GM12865 (cell line): ENCODE measurements at regions not wholly inside any gene's neighbourhood (a gene's known extent, or its start where the extent isn't known, plus 50 kb on each side); places are given as distances from the start of the nearest gene placed in this dataset.

Experiments
- DNase-seq: peaks from one replicate; pipeline ENCODE4 v3.0.0; 2010; ENCODE audit warnings: low read depth
- H3K4me3 ChIP-seq: 2 replicates; pipeline ENCODE4 v1.5.1; 2011; ENCODE audit warnings: mild to moderate bottlenecking, low read depth, low read length, control low read depth
- TF ChIP-seq, protein P1 (sequence below): IDR thresholded peaks from 2 replicates; pipeline ENCODE4 v1.5.1; 2011; ENCODE audit warnings: low read length, control low read depth, low read depth, inconsistent platforms; ENCODE audit not compliant: insufficient read depth; ENCODE audit errors: missing control alignments

DNA sequence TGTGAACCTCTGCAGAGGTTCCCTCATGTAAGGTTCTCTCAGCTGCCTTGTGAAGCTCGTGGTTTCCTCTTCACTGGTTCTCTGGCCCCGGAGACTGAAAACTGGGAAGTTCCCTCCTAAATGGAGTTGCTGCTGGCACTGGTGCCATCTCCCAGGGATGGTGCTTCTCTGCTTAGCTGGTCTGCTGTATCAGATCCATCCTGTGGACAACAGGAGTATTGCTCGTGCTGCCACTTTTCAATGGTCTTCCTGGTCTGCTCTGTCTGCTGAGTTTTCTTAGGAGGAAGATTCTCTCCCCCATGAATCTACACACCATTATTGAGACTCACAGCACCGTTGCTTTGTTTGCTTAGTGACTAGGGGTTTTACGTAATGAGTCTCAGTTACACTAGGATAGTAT is 247.8 kb downstream of the OTUD1 start:
- TF ChIP-seq, protein P1, sequence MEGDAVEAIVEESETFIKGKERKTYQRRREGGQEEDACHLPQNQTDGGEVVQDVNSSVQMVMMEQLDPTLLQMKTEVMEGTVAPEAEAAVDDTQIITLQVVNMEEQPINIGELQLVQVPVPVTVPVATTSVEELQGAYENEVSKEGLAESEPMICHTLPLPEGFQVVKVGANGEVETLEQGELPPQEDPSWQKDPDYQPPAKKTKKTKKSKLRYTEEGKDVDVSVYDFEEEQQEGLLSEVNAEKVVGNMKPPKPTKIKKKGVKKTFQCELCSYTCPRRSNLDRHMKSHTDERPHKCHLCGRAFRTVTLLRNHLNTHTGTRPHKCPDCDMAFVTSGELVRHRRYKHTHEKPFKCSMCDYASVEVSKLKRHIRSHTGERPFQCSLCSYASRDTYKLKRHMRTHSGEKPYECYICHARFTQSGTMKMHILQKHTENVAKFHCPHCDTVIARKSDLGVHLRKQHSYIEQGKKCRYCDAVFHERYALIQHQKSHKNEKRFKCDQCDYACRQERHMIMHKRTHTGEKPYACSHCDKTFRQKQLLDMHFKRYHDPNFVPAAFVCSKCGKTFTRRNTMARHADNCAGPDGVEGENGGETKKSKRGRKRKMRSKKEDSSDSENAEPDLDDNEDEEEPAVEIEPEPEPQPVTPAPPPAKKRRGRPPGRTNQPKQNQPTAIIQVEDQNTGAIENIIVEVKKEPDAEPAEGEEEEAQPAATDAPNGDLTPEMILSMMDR = no peak
- DNase-seq = no peak
- H3K4me3 ChIP-seq = no peak overlapping the region

DNA sequence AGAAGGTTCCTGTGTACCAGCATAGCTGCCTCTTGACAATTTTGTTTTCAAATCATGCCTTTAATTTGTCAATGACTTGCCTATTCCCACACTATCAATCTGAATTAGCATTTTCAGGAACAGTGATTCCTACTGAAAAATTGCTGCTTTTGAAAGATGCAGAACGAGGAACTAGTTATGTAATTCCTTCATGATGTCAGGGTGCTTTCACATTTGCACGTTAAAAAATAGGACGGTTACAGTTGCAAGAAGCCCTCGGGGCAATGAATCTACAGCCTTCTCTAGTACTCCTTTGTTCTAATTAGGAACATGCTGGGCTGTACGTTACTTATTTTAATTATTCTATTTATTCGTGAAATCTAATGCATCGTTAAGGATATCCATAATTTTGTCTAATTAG is 253.9 kb downstream of the OTUD1 start:
- no peak overlapping the region for H3K4me3 ChIP-seq
- DNase-seq = no peak
- TF ChIP-seq, protein P1 = no peak

DNA sequence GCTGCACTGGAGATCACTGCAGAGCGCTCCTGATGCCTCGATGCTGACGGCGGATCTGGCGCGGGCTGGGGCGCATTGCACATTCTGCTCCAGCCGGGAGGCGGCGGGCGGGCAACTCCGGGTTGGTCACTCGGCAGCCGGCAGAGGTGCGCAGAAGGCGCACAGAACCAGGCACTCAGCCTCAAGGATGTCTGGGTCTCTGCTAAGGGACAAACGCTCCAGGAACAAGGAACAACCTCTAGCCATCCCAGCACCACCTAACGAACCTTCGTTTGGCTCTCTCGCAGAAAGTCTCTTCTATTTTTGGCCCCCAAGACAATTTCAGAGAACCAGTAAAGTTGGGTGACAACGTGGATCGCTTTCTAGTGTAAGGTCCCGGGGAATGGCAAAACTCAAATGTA is 254.6 kb downstream of the OTUD1 start:
- no peak for DNase-seq
- TF ChIP-seq, protein P1 = no peak
- H3K4me3 ChIP-seq = no peak overlapping the region

DNA sequence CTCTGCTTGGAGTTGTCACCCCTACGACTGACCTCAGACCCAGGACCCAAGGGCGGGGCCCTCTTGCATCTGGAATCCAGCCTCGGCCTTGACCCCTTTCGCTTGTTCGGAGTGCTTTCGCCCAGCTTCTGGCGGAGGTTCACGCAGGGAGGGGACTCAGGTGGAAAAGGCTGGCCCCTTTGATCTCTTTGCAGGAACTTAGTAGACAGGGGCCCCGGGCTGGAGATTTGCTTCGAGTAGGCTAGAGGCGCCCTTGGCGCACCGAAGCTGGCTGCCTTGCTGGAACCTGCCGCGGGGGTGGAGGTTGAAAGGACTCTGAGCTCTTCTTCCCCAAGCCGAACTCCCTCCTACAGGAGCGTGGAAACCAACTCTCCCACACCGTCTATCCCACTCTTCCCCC is 255.1 kb downstream of the OTUD1 start:
- DNase-seq = no peak
- no peak overlapping the region for H3K4me3 ChIP-seq

DNA sequence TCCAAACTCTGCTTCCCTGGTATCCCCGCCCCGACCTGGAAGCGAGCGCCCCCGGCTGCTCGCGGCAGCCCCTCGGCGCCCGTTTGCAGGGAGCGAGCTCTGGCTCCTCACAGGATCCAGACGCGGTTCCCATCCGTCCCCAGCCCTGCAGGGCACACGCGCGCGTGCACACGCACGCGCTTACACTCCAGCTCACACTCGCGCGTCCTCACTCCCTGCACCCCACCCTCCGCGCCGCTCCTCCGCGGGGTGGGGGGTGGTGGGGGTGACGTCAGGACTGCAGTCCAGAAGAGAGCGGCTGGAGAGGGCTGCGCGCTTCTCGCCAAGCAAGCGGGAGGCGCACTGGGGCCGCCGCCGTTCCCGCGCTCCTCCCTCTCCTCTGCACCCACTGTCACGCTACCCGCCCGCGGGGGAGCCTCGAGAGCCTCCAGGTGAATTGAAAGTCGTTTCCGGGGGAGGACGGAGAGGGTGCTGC is 255.6 kb downstream of the OTUD1 start:
- no peak overlapping the region for H3K4me3 ChIP-seq

More for the DNA sequence above, 255.1 kb downstream of the OTUD1 start:
- TF ChIP-seq, protein P1 = no peak

DNA sequence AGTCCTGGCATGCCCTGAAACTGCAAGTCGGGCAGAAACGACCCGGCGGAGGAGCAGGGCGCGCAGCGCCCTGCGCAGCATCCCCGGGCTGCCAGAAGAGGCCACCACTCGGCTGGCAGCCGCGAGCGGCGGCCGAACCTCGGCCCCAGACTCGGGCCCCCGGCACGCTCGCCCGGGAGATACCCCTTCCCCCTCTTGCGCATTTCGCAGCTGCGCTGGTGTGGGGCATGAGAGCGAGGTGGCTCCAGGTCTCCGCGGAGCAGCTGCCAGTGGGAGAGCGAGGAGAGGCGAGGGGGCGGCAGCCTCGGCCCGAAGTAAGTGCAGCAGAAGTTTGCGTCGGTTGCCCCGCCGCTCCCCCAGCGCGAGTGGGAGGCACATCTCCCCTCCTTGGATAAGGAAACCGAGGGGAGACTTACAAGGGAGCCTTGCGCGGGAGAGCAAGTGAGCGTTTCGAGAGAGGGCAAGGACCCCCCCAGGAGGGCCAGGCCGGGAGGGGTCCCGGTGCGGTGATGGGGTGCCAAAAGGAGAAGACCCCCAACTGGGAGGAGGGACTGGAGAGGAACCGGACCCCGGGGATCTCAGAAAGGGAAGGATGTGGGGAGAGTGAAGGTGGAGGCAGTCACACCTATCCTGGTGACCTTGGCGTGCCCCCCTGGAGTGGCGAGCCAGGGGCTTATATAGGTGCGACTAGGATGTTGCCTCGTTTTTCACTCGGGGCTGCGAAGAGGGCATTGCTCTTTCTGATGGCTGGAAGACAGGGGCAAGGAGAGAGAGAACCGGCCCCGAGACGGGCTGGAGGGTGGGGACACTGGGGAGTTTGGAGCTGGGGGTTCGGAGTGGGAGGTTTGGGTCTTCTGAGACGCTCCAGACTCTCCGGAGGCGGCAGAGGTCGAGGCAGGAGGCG is 256.3 kb downstream of the OTUD1 start:
- no peak for DNase-seq
- TF ChIP-seq, protein P1 = no peak
- no peak overlapping the region for H3K4me3 ChIP-seq

More for the DNA sequence above, 255.6 kb downstream of the OTUD1 start:
- TF ChIP-seq, protein P1 = no peak
- no peak for DNase-seq

DNA sequence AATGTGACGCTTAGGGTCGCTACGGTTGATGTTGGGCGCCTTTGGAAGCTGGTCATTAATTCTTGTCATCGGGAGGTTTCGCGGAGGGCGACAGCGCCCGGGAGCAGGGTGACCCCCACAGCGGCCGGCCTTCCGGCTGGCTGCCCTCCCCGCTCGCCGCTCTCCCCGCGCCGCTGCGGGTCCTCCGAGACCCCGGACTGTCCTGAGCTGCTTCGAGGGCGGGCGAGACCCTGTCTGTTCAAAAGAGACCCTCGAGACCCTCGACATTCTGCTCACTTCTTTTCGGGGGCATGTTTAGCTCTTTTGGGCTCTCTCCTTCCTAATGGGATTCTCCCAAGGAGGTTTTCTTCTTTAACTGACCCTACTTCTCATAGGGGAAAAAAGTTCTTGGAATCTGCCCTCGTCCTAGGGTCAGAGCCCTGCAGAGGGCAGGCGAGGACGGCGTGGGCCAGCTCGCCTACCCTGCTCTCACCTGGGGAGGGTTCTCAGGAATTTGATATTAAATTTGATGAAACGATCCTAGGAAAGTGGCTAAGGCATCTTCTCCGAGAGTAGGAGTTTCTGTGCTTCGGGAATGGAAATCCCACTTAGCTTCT is 257.0 kb downstream of the OTUD1 start:
- H3K4me3 ChIP-seq = no peak overlapping the region
- TF ChIP-seq, protein P1 = no peak
- DNase-seq = no peak
